Activated CD4-positive, alpha-beta T cell treated with anti-CD3 and anti-CD28 coated beads, Interleukin-2, amount 10 ng/mL, durations not matched to agents 24 days and 14 days (primary cell): ENCODE measurements at regions not wholly inside any gene's neighbourhood (a gene's known extent, or its start where the extent isn't known, plus 50 kb on each side); places are given as distances from the start of the nearest gene placed in this dataset.

Source experiments
- DNase-seq: peaks from one replicate; pipeline ENCODE4 v3.0.0; 2022
- H3K27ac Mint-ChIP-seq: one replicate; pipeline ENCODE4 v1.8.0; 2022; ENCODE audit warnings: mild to moderate bottlenecking, mixed read lengths
- H3K27me3 Mint-ChIP-seq: one replicate; pipeline ENCODE4 v1.8.0; 2022; ENCODE audit warnings: mixed read lengths
- H3K36me3 Mint-ChIP-seq: one replicate; pipeline ENCODE4 v1.8.0; 2022; ENCODE audit warnings: low read depth, mild to moderate bottlenecking, mixed read lengths
- H3K4me1 Mint-ChIP-seq: one replicate; pipeline ENCODE4 v1.8.0; 2021; ENCODE audit warnings: mixed read lengths
- H3K4me3 Mint-ChIP-seq: one replicate; pipeline ENCODE4 v1.8.0; 2022; ENCODE audit warnings: mild to moderate bottlenecking, moderate library complexity, mixed read lengths
- H3K9me3 Mint-ChIP-seq: one replicate; pipeline ENCODE4 v1.8.0; 2021; ENCODE audit warnings: mixed read lengths
- intact Hi-C: fragments of 100-400 bp; cut with micrococcal nuclease; formaldehyde crosslinking; loops from one replicate; pipeline ENCODE4 v1.15.1; 2023

- Mint-ChIP-seq H3K9me3 (no peaks in the 10 kb centered on the region), H3K27me3 (no peaks in the 10 kb centered on the region), H3K4me3 (no peak overlapping the region), H3K4me1 (no peaks in the 10 kb centered on the region), H3K36me3 (no peaks in the 10 kb centered on the region), H3K27ac (no peak overlapping the region)
- intact Hi-C loops, result no loop called here
- DNase-seq, result no peak
Observed at GRCh38 chr20:39299783-39300182, 337.6 kb downstream of the DHX35 start.

GRCh38 chr20:39298571-39299506, 336.7 kb downstream of the DHX35 start:
- no peaks in the 10 kb centered on the region for H3K9me3 Mint-ChIP-seq
- DNase-seq, result no peak
- intact Hi-C loops, result no loop called here
- no peak overlapping the region for H3K27ac Mint-ChIP-seq
- no peaks in the 10 kb centered on the region for H3K27me3 Mint-ChIP-seq
- H3K4me3 Mint-ChIP-seq, result no peak overlapping the region
- no peaks in the 10 kb centered on the region for H3K4me1 Mint-ChIP-seq
- H3K36me3 Mint-ChIP-seq, result no peaks in the 10 kb centered on the region

GRCh38 chr20:39298121-39298520, 336.0 kb downstream of the DHX35 start:
- H3K4me1 Mint-ChIP-seq, result no peaks in the 10 kb centered on the region
- intact Hi-C loops, result no loop called here
- H3K27ac Mint-ChIP-seq, result no peak overlapping the region

GRCh38 chr20:39295301-39295700, 333.2 kb downstream of the DHX35 start:
- H3K9me3 Mint-ChIP-seq, result no peaks in the 10 kb centered on the region
- H3K27me3 Mint-ChIP-seq, result no peaks in the 10 kb centered on the region
- intact Hi-C loops, result no loop called here

More at GRCh38 chr20:39298121-39298520, 336.0 kb downstream of the DHX35 start:
- Mint-ChIP-seq H3K4me3 (no peak overlapping the region), H3K9me3 (no peaks in the 10 kb centered on the region), H3K36me3 (no peaks in the 10 kb centered on the region), H3K27me3 (no peaks in the 10 kb centered on the region)
- no peak for DNase-seq

GRCh38 chr20:39294137-39294725, 332.1 kb downstream of the DHX35 start:
- intact Hi-C loops, result no loop called here
- H3K27me3 Mint-ChIP-seq, result no peaks in the 10 kb centered on the region
- no peak for DNase-seq
- H3K4me1 Mint-ChIP-seq, result no peaks in the 10 kb centered on the region
- no peaks in the 10 kb centered on the region for H3K36me3 Mint-ChIP-seq
- H3K9me3 Mint-ChIP-seq, result no peaks in the 10 kb centered on the region
- no peak overlapping the region for H3K27ac Mint-ChIP-seq
- no peak overlapping the region for H3K4me3 Mint-ChIP-seq

More at GRCh38 chr20:39295301-39295700, 333.2 kb downstream of the DHX35 start:
- Mint-ChIP-seq H3K4me3 (no peak overlapping the region), H3K4me1 (no peaks in the 10 kb centered on the region), H3K36me3 (no peaks in the 10 kb centered on the region), H3K27ac (no peak overlapping the region)
- DNase-seq, result no peak

GRCh38 chr20:39292193-39292736, 330.1 kb downstream of the DHX35 start:
- no peaks in the 10 kb centered on the region for H3K4me1 Mint-ChIP-seq
- no peak for DNase-seq
- H3K36me3 Mint-ChIP-seq, result no peaks in the 10 kb centered on the region
- H3K27ac Mint-ChIP-seq, result no peak overlapping the region
- no peak overlapping the region for H3K4me3 Mint-ChIP-seq
- intact Hi-C loops, result no loop called here
- H3K27me3 Mint-ChIP-seq, result no peaks in the 10 kb centered on the region
- no peaks in the 10 kb centered on the region for H3K9me3 Mint-ChIP-seq

GRCh38 chr20:39291301-39291700, 329.2 kb downstream of the DHX35 start:
- intact Hi-C loops, result no loop called here
- Mint-ChIP-seq H3K27ac (no peak overlapping the region), H3K36me3 (no peaks in the 10 kb centered on the region), H3K4me3 (no peak overlapping the region), H3K4me1 (no peaks in the 10 kb centered on the region), H3K27me3 (no peaks in the 10 kb centered on the region), H3K9me3 (no peaks in the 10 kb centered on the region)
- DNase-seq, result no peak

GRCh38 chr20:39290575-39290974, 328.4 kb downstream of the DHX35 start:
- H3K27me3 Mint-ChIP-seq, result no peaks in the 10 kb centered on the region
- H3K4me3 Mint-ChIP-seq, result no peak overlapping the region
- no peaks in the 10 kb centered on the region for H3K36me3 Mint-ChIP-seq
- H3K4me1 Mint-ChIP-seq, result no peaks in the 10 kb centered on the region
- intact Hi-C loops, result no loop called here
- DNase-seq, result no peak
- H3K27ac Mint-ChIP-seq, result no peak overlapping the region
- no peaks in the 10 kb centered on the region for H3K9me3 Mint-ChIP-seq

- Mint-ChIP-seq H3K9me3 (no peaks in the 10 kb centered on the region), H3K36me3 (no peaks in the 10 kb centered on the region), H3K4me1 (no peaks in the 10 kb centered on the region), H3K4me3 (no peak overlapping the region), H3K27ac (no peak overlapping the region), H3K27me3 (no peaks in the 10 kb centered on the region)
- no peak for DNase-seq
- intact Hi-C loops, result no loop called here
Observed at GRCh38 chr20:39289831-39290230, 327.7 kb downstream of the DHX35 start.

- Mint-ChIP-seq H3K27ac (no peak overlapping the region), H3K4me3 (no peak overlapping the region), H3K4me1 (no peaks in the 10 kb centered on the region), H3K9me3 (no peaks in the 10 kb centered on the region), H3K36me3 (no peaks in the 10 kb centered on the region), H3K27me3 (no peaks in the 10 kb centered on the region)
- DNase-seq, result no peak
- intact Hi-C loops, result no loop called here
Observed at GRCh38 chr20:39289316-39289715, 327.2 kb downstream of the DHX35 start.

GRCh38 chr20:39283464-39283863, 321.3 kb downstream of the DHX35 start:
- H3K4me1 Mint-ChIP-seq, result no peaks in the 10 kb centered on the region
- H3K27me3 Mint-ChIP-seq, result peaks cover 6% of the 10 kb centered on the region
- H3K4me3 Mint-ChIP-seq, result no peak overlapping the region
- H3K27ac Mint-ChIP-seq, result no peak overlapping the region
- no peaks in the 10 kb centered on the region for H3K36me3 Mint-ChIP-seq
- intact Hi-C loops, result no loop called here
- H3K9me3 Mint-ChIP-seq, result no peaks in the 10 kb centered on the region
- DNase-seq, result no peak

- Mint-ChIP-seq H3K36me3 (no peaks in the 10 kb centered on the region), H3K27ac (no peak overlapping the region), H3K4me3 (no peak overlapping the region), H3K9me3 (no peaks in the 10 kb centered on the region), H3K27me3 (peaks cover 6% of the 10 kb centered on the region), H3K4me1 (no peaks in the 10 kb centered on the region)
- intact Hi-C loops, result no loop called here
- no peak for DNase-seq
Observed at GRCh38 chr20:39282619-39283092, 320.5 kb downstream of the DHX35 start.

- intact Hi-C loops, result no loop called here
- Mint-ChIP-seq H3K36me3 (no peaks in the 10 kb centered on the region), H3K4me3 (no peak overlapping the region), H3K27ac (no peak overlapping the region), H3K27me3 (peaks cover 6% of the 10 kb centered on the region), H3K9me3 (no peaks in the 10 kb centered on the region), H3K4me1 (no peaks in the 10 kb centered on the region)
- DNase-seq, result no peak
Observed at GRCh38 chr20:39280875-39281274, 318.7 kb downstream of the DHX35 start.

- DNase-seq, result no peak
- peaks cover 6% of the 10 kb centered on the region for H3K27me3 Mint-ChIP-seq
- H3K36me3 Mint-ChIP-seq, result no peaks in the 10 kb centered on the region
- H3K27ac Mint-ChIP-seq, result no peak overlapping the region
- H3K4me1 Mint-ChIP-seq, result no peaks in the 10 kb centered on the region
- intact Hi-C loops, result no loop called here
- no peak overlapping the region for H3K4me3 Mint-ChIP-seq
- no peaks in the 10 kb centered on the region for H3K9me3 Mint-ChIP-seq
Observed at GRCh38 chr20:39278230-39278788, 316.2 kb downstream of the DHX35 start.
